Mesenchymal stem cell (in vitro differentiated cells and primary cell): ENCODE measurements at regions not wholly inside any gene's neighbourhood (a gene's known extent, or its start where the extent isn't known, plus 50 kb on each side); places are given as distances from the start of the nearest gene placed in this dataset.

Experiments used
- DNase-seq: peaks from one replicate; pipeline ENCODE4 v3.0.0-alpha.2; 2013
- H2AFZ ChIP-seq: one replicate; pipeline ENCODE4 v1.6.1; 2013; ENCODE audit warnings: low read depth, mild to moderate bottlenecking, control low read depth, inconsistent platforms, low read length, moderate library complexity
- H2AK5ac ChIP-seq: 2 replicates; pipeline ENCODE4 v1.6.1; 2013; ENCODE audit warnings: low read length, moderate library complexity, mild to moderate bottlenecking, inconsistent platforms; ENCODE audit not compliant: severe bottlenecking
- H2BK120ac ChIP-seq: one replicate; pipeline ENCODE4 v1.6.1; 2013; ENCODE audit warnings: low read depth, mild to moderate bottlenecking, inconsistent platforms, low read length, moderate library complexity
- H2BK12ac ChIP-seq, 2 experiments: one replicate each; pipeline ENCODE4 v1.6.1; 2013; ENCODE audit warnings: inconsistent platforms in 2 of 2, low read length in 2 of 2, mild to moderate bottlenecking in 2 of 2, moderate library complexity in 2 of 2, control low read depth in 1 of 2
- H2BK15ac ChIP-seq: one replicate; pipeline ENCODE4 v1.6.1; 2013; ENCODE audit warnings: mild to moderate bottlenecking, low read depth, inconsistent platforms; ENCODE audit not compliant: poor library complexity, severe bottlenecking
- H2BK5ac ChIP-seq: 2 replicates; pipeline ENCODE4 v1.6.1; 2013; ENCODE audit warnings: low read depth, mild to moderate bottlenecking, low read length, control low read depth, inconsistent platforms; ENCODE audit not compliant: poor library complexity, severe bottlenecking
- H3K14ac ChIP-seq, 2 experiments: one replicate each; pipeline ENCODE4 v1.6.1; 2013; ENCODE audit warnings: inconsistent platforms in 2 of 2, low read length in 2 of 2, control low read depth in 1 of 2, mild to moderate bottlenecking in 1 of 2, moderate library complexity in 1 of 2
- H3K18ac ChIP-seq, 2 experiments: one replicate each; pipeline ENCODE4 v1.6.1; 2013; ENCODE audit warnings: inconsistent platforms in 2 of 2, low read length in 2 of 2, control low read depth in 1 of 2, low read depth in 1 of 2, mild to moderate bottlenecking in 1 of 2
- H3K23ac ChIP-seq, 2 experiments: one replicate each; pipeline ENCODE4 v1.6.1; 2013; ENCODE audit warnings: inconsistent platforms in 2 of 2, low read length in 2 of 2, mild to moderate bottlenecking in 2 of 2, moderate library complexity in 2 of 2, control low read depth in 1 of 2
- H3K27ac ChIP-seq: 2 replicates; pipeline ENCODE4 v1.5.1; 2013; ENCODE audit warnings: mild to moderate bottlenecking, moderate library complexity, low read length, control low read depth, inconsistent platforms; ENCODE audit not compliant: poor library complexity, severe bottlenecking
- H3K27me3 ChIP-seq, 2 experiments: 2 replicates each; pipeline versions ENCODE4 v1.6.1 to v1.7.0; 2013; ENCODE audit warnings: low read length in 2 of 2, mild to moderate bottlenecking in 2 of 2, moderate library complexity in 2 of 2, control low read depth in 1 of 2, inconsistent platforms in 1 of 2; ENCODE audit not compliant: control insufficient read depth in 1 of 2, insufficient read depth in 1 of 2
- H3K36me3 ChIP-seq, 2 experiments: 2 replicates each; pipeline versions ENCODE4 v1.6.1 to v1.7.0; 2013; ENCODE audit warnings: low read length in 2 of 2, control low read depth in 1 of 2, inconsistent platforms in 1 of 2, low read depth in 1 of 2, mild to moderate bottlenecking in 1 of 2; ENCODE audit not compliant: insufficient read depth in 2 of 2, control insufficient read depth in 1 of 2
- H3K4ac ChIP-seq, 2 experiments: one replicate each; pipeline ENCODE4 v1.6.1; 2013; ENCODE audit warnings: inconsistent platforms in 2 of 2, low read length in 2 of 2, mild to moderate bottlenecking in 2 of 2, moderate library complexity in 2 of 2, control low read depth in 1 of 2, low read depth in 1 of 2
- H3K4me1 ChIP-seq: 2 replicates; pipeline ENCODE4 v1.6.1; 2013; ENCODE audit warnings: low read depth, low read length, control low read depth; ENCODE audit not compliant: control insufficient read depth, insufficient read depth
- H3K4me2 ChIP-seq: 2 replicates; pipeline ENCODE4 v1.6.1; 2013; ENCODE audit warnings: low read length, mild to moderate bottlenecking, inconsistent platforms; ENCODE audit not compliant: poor library complexity, severe bottlenecking
- H3K4me3 ChIP-seq, 2 experiments: 2 replicates each; pipeline versions ENCODE4 v1.5.1 to v1.7.0; 2013; ENCODE audit warnings: low read length in 2 of 2, mild to moderate bottlenecking in 2 of 2, control low read depth in 1 of 2, low read depth in 1 of 2; ENCODE audit not compliant: insufficient read depth in 1 of 2
- H3K79me1 ChIP-seq: replicated peaks from 2 replicates; pipeline ENCODE4 v1.6.1; 2013; ENCODE audit warnings: mild to moderate bottlenecking, control low read depth, low read length, inconsistent platforms; ENCODE audit not compliant: poor library complexity, severe bottlenecking
- H3K9ac ChIP-seq: 2 replicates; pipeline ENCODE4 v1.7.0; 2013; ENCODE audit warnings: mild to moderate bottlenecking, low read length, moderate library complexity
- H3K9me3 ChIP-seq: 2 replicates; pipeline ENCODE4 v1.7.0; 2013; ENCODE audit warnings: mild to moderate bottlenecking, low read length; ENCODE audit not compliant: control insufficient read depth
- H4K8ac ChIP-seq: one replicate; pipeline ENCODE4 v1.6.1; 2013; ENCODE audit warnings: inconsistent platforms, mild to moderate bottlenecking, low read length, moderate library complexity
- H4K91ac ChIP-seq: one replicate; pipeline ENCODE4 v1.6.1; 2013; ENCODE audit warnings: mild to moderate bottlenecking, low read length, inconsistent platforms
- WGBS: methylation state at CpG from one replicate; pipeline ENCODE4 v1.1.7; 2013; ENCODE audit warnings: mixed read lengths; 5-methylcytosine and 5-hydroxymethylcytosine counted together

DNA sequence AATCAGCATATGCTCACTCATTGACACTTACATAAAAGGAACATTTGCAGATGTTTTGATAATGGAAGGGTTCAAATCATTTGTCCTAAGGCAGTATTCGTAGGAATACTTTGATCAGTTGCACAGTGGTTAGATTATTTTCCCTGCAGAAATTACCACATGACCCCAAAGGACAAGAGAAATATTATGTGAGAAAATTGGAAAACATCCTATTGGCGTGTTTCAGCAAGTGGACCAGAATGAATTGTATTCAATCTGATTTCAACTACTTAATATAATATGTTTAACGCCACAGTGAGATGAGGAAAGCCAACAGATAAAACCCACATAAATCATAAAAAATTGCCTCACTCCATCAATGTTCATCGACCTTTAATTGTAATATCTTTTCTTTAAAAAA is 195.0 kb upstream of the MDFIC2 start:
- DNase-seq = no peak
- Histone ChIP-seq H3K14ac (no peak overlapping the region), H3K4ac (no peak overlapping the region), H3K4me2 (no peak overlapping the region), H3K23ac (no peak overlapping the region), H2BK120ac (no peak overlapping the region), H3K4me1 (no peaks in the 10 kb centered on the region), H3K4me3 (no peak overlapping the region), H3K27me3 (no peaks in the 10 kb centered on the region), H3K79me1 (no peaks in the 10 kb centered on the region), H2BK5ac (no peak overlapping the region), H3K9me3 (no peaks in the 10 kb centered on the region), H3K27ac (no peak overlapping the region), H2AFZ (no peak overlapping the region), H3K18ac (no peak overlapping the region), H4K8ac (no peak overlapping the region), H3K36me3 (no peaks in the 10 kb centered on the region), H2BK12ac (no peak overlapping the region), H2BK15ac (no peak overlapping the region), H4K91ac (no peak overlapping the region), H3K9ac (no peak overlapping the region), H2AK5ac (no peak overlapping the region)
- WGBS = no CpG with 5 or more reads among the region's 4 CpGs

DNA sequence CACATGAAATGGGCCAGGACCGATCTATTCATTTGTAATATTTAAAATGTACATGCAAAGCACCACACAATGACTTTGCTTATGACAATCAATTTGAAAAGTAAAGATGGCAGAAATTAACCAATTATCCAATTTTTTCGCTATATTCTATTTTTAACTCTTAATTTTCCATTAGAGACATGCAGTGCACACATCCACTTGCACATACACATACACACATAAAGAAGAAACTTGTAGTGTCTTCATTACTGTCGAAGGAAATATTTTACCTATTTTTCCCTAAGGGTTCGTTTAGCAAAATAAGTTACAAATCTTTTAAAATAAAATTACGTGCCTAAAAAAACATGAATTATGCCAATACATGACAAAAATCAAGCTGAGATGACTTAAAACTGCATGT is 194.3 kb upstream of the MDFIC2 start:
- Histone ChIP-seq H4K91ac (no peak overlapping the region), H3K9me3 (no peaks in the 10 kb centered on the region), H3K4me2 (no peak overlapping the region), H2BK120ac (no peak overlapping the region), H4K8ac (no peak overlapping the region), H3K27ac (no peak overlapping the region), H3K4me1 (no peaks in the 10 kb centered on the region), H2AK5ac (no peak overlapping the region), H3K79me1 (no peaks in the 10 kb centered on the region), H3K23ac (no peak overlapping the region), H3K9ac (no peak overlapping the region), H3K4me3 (no peak overlapping the region), H3K27me3 (no peaks in the 10 kb centered on the region), H2BK12ac (no peak overlapping the region), H2BK5ac (no peak overlapping the region), H3K14ac (no peak overlapping the region), H2BK15ac (no peak overlapping the region), H3K36me3 (no peaks in the 10 kb centered on the region), H3K18ac (no peak overlapping the region), H3K4ac (no peak overlapping the region), H2AFZ (no peak overlapping the region)
- DNase-seq = no peak
- 90% methylated on average over 4 of the region's 5 CpGs for WGBS

DNA sequence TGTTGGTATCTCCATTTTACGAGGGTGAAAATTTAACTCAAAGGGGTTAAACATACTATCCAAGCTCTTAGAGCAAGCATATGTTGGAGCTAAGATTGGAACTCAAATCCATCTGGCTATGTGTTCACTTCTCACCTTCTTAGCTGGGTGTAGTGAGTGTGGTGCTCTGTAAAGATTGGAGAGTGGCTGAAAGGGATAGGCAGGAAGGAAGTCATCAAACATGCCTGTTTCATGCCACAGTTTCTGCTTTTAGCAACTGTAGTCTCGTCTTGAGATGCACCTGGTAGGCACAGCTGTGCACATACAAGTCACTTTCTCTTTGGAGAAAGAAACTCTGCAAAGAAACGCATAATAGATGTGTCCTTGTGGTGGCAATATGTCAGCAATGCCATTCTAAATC is 189.1 kb upstream of the MDFIC2 start:
- H2AK5ac ChIP-seq = no peak overlapping the region
- no peak overlapping the region for H4K8ac ChIP-seq
- no peak overlapping the region for H2BK12ac ChIP-seq
- H2BK5ac ChIP-seq = no peak overlapping the region
- no peak for DNase-seq
- no peaks in the 10 kb centered on the region for H3K79me1 ChIP-seq
- H4K91ac ChIP-seq = no peak overlapping the region
- H3K4me3 ChIP-seq = no peak overlapping the region
- H3K18ac ChIP-seq = no peak overlapping the region
- no peak overlapping the region for H3K27ac ChIP-seq
- H2AFZ ChIP-seq = no peak overlapping the region
- H3K4me2 ChIP-seq = no peak overlapping the region
- H3K14ac ChIP-seq = no peak overlapping the region
- no peak overlapping the region for H3K23ac ChIP-seq
- no peaks in the 10 kb centered on the region for H3K36me3 ChIP-seq
- no peak overlapping the region for H3K4ac ChIP-seq
- H3K4me1 ChIP-seq = no peaks in the 10 kb centered on the region
- WGBS = 40% methylated on average over 2 of the region's 3 CpGs
- no peak overlapping the region for H3K9ac ChIP-seq
- no peak overlapping the region for H2BK15ac ChIP-seq
- no peaks in the 10 kb centered on the region for H3K27me3 ChIP-seq
- H3K9me3 ChIP-seq = peaks cover 6% of the 10 kb centered on the region
- H2BK120ac ChIP-seq = no peak overlapping the region

DNA sequence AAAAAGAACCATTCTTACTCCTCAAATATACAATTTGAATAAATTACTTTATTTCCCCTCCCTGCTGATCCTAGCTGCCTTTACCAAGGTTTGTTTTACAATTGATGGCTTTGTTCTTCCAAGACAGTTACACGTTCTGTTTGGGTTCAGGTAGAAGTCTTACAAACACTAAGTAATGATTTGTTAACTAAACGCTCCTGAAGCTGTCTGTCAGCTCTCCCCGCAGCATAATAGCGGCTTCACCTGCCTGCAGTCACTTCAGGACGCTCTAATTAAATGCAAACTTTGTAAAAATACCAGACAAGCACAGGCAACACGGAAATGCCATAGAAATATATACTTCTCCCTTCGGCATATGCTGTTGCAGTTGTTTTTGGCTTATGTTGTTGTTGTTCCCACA is 176.4 kb upstream of the MDFIC2 start:
- H3K79me1 ChIP-seq = no peaks in the 10 kb centered on the region
- H4K8ac ChIP-seq = no peak overlapping the region
- H3K9ac ChIP-seq = no peak overlapping the region
- H3K27ac ChIP-seq = no peak overlapping the region
- no peak overlapping the region for H2BK5ac ChIP-seq
- no peak overlapping the region for H3K4me3 ChIP-seq
- no peak overlapping the region for H2BK12ac ChIP-seq
- H2AFZ ChIP-seq = no peak overlapping the region
- H2AK5ac ChIP-seq = no peak overlapping the region
- no peaks in the 10 kb centered on the region for H3K4me1 ChIP-seq
- H4K91ac ChIP-seq = no peak overlapping the region
- H3K4ac ChIP-seq = no peak overlapping the region
- no peaks in the 10 kb centered on the region for H3K36me3 ChIP-seq
- DNase-seq = no peak
- no peak overlapping the region for H3K14ac ChIP-seq
- no peak overlapping the region for H3K18ac ChIP-seq
- H3K9me3 ChIP-seq = no peaks in the 10 kb centered on the region
- H3K23ac ChIP-seq = no peak overlapping the region
- peaks cover 3 to 12% of the 10 kb centered on the region in 2 experiments for H3K27me3 ChIP-seq
- no peak overlapping the region for H2BK15ac ChIP-seq
- no peak overlapping the region for H2BK120ac ChIP-seq
- 59% methylated on average over 4 of the region's 7 CpGs for WGBS
- H3K4me2 ChIP-seq = no peak overlapping the region
